H1 (cell line): ENCODE measurements at regions not wholly inside any gene's neighbourhood (a gene's known extent, or its start where the extent isn't known, plus 50 kb on each side); places are given as distances from the start of the nearest gene placed in this dataset.

Source experiments
- CTCF ChIA-PET: fragments of 300-600 bp; sonication (Branson Sonifier 250); formaldehyde crosslinking; loops from one replicate; lab custom pipeline; 2021; ENCODE audit not compliant: partially characterized antibody; lab: Charles Lee
- POLR2A ChIA-PET: fragments of 300-600 bp; sonication (Branson Sonifier 250); formaldehyde crosslinking; loops from one replicate; lab custom pipeline; 2021; ENCODE audit warnings: inconsistent platforms; ENCODE audit not compliant: partially characterized antibody; lab: Charles Lee
- DNase-seq, 2 experiments: peaks; one replicate each; pipeline versions ENCODE4 v3.0.0 to v3.0.0-alpha.2; 2010 to 2022; ENCODE audit warnings: low spot score in 2 of 2, low read depth in 1 of 2, mixed read lengths in 1 of 2
- FAIRE-seq: peaks from 2 replicates; lab custom pipeline; 2011; peaks lifted over from hg19 to GRCh38; lab: Jason Lieb, UNC
- H2AFZ ChIP-seq: 2 replicates; pipeline ENCODE4 v1.8.1; 2012; ENCODE audit warnings: low read length, inconsistent platforms
- H2AK5ac ChIP-seq: 2 replicates; pipeline ENCODE4 v1.6.1; 2013; ENCODE audit warnings: low read depth, low read length
- H2BK120ac ChIP-seq: replicated peaks from 2 replicates; pipeline ENCODE3; 2013; ENCODE audit warnings: low read depth, low read length, inconsistent platforms
- H2BK12ac ChIP-seq: 2 replicates; pipeline ENCODE4 v1.6.1; 2013; ENCODE audit warnings: low read depth, low read length
- H2BK15ac ChIP-seq: 2 replicates; pipeline ENCODE4 v1.6.1; 2013; ENCODE audit warnings: low read length
- H2BK20ac ChIP-seq: 2 replicates; pipeline ENCODE4 v1.6.1; 2013; ENCODE audit warnings: low read length
- H2BK5ac ChIP-seq: 2 replicates; pipeline ENCODE4 v1.6.1; 2013; ENCODE audit warnings: low read depth, low read length
- H3K14ac ChIP-seq: 2 replicates; pipeline ENCODE4 v1.6.1; 2013; ENCODE audit warnings: inconsistent platforms; ENCODE audit not compliant: insufficient read length
- H3K18ac ChIP-seq: 2 replicates; pipeline ENCODE4 v1.6.1; 2013; ENCODE audit warnings: low read length; ENCODE audit errors: extremely low read depth
- H3K23ac ChIP-seq: 2 replicates; pipeline ENCODE4 v1.6.1; 2013; ENCODE audit warnings: inconsistent platforms; ENCODE audit not compliant: insufficient read length
- H3K23me2 ChIP-seq: 2 replicates; pipeline ENCODE4 v1.6.1; 2013; ENCODE audit warnings: low read depth, low read length
- H3K27ac ChIP-seq: 2 replicates; pipeline ENCODE4 v1.6.1; 2011; ENCODE audit warnings: low read depth, low read length, inconsistent platforms
- H3K27me3 ChIP-seq, 4 experiments: replicated peaks in 1 of 4; 1 replicate in 1 of 4; 2 replicates in 3 of 4; pipeline versions ENCODE4 v1.6.1 to v1.8.1; 2011 to 2013; ENCODE audit warnings: low read length in 3 of 4, mild to moderate bottlenecking in 3 of 4, inconsistent platforms in 2 of 4, mixed read lengths in 2 of 4, moderate library complexity in 1 of 4; ENCODE audit not compliant: control insufficient read depth in 3 of 4, insufficient read depth in 3 of 4; ENCODE audit errors: extremely low read depth in 1 of 4
- H3K36me3 ChIP-seq, 4 experiments: 2 replicates each; pipeline versions ENCODE4 v1.6.1 to v1.8.1; 2011 to 2013; ENCODE audit warnings: mild to moderate bottlenecking in 4 of 4, low read length in 3 of 4, moderate library complexity in 2 of 4, control low read depth in 1 of 4, inconsistent platforms in 1 of 4; ENCODE audit not compliant: insufficient read depth in 4 of 4, control insufficient read depth in 2 of 4
- H3K4ac ChIP-seq: replicated peaks from 2 replicates; pipeline ENCODE3; 2013; ENCODE audit warnings: low read length, low read depth, mixed read lengths, inconsistent platforms; ENCODE audit not compliant: insufficient read length
- H3K4me1 ChIP-seq, 4 experiments: replicated peaks in 1 of 4; 1 replicate in 1 of 4; 2 replicates in 3 of 4; pipeline versions ENCODE4 v1.6.1 to v1.8.1; 2011 to 2013; ENCODE audit warnings: low read length in 3 of 4, inconsistent platforms in 2 of 4, mixed read lengths in 1 of 4; ENCODE audit not compliant: insufficient read depth in 4 of 4, control insufficient read depth in 3 of 4
- H3K4me2 ChIP-seq, 2 experiments: 2 replicates each; pipeline versions ENCODE4 v1.6.1 to v1.8.1; 2011 to 2013; ENCODE audit warnings: low read depth in 2 of 2, low read length in 2 of 2, control low read depth in 1 of 2, inconsistent platforms in 1 of 2, mild to moderate bottlenecking in 1 of 2; ENCODE audit not compliant: insufficient read depth in 1 of 2
- H3K4me3 ChIP-seq, 4 experiments: fragments of 200-600, 300-600 bp in 1 of 4; sonication (generic), shearing (Covaris generic), sonication (Bioruptor Twin) in 1 of 4; 2 replicates each; pipeline versions ENCODE4 v1.5.1 to v1.8.1; 2011 to 2016; ENCODE audit warnings: low read length in 4 of 4, low read depth in 3 of 4, control low read depth in 2 of 4, inconsistent platforms in 2 of 4, mild to moderate bottlenecking in 2 of 4, mixed read lengths in 1 of 4, moderate library complexity in 1 of 4; ENCODE audit not compliant: insufficient read depth in 2 of 4; ENCODE audit errors: extremely low read depth in 1 of 4
- H3K56ac ChIP-seq: replicated peaks from 2 replicates; pipeline ENCODE3; 2013; ENCODE audit warnings: low read depth, mild to moderate bottlenecking, mixed read lengths, low read length, inconsistent platforms; ENCODE audit not compliant: insufficient read length
- H3K79me1 ChIP-seq: 2 replicates; pipeline ENCODE4 v1.6.1; 2013; ENCODE audit warnings: low read depth, low read length, control low read depth
- H3K79me2 ChIP-seq, 2 experiments: 2 replicates each; pipeline versions ENCODE4 v1.6.1 to v1.8.1; 2012 to 2013; ENCODE audit warnings: low read length in 2 of 2, mild to moderate bottlenecking in 2 of 2, inconsistent platforms in 1 of 2; ENCODE audit not compliant: insufficient read depth in 2 of 2, control insufficient read depth in 1 of 2
- H3K9ac ChIP-seq, 4 experiments: replicated peaks in 1 of 4; 1 replicate in 1 of 4; 2 replicates in 3 of 4; pipeline versions ENCODE4 v1.6.1 to v1.8.1; 2011 to 2013; ENCODE audit warnings: low read depth in 3 of 4, low read length in 3 of 4, control low read depth in 2 of 4, mild to moderate bottlenecking in 2 of 4, moderate library complexity in 2 of 4, inconsistent platforms in 1 of 4; ENCODE audit errors: extremely low read depth in 1 of 4
- H3K9me3 ChIP-seq, 2 experiments: 2 replicates each; pipeline versions ENCODE4 v1.6.1 to v1.8.1; 2012 to 2013; ENCODE audit warnings: mild to moderate bottlenecking in 2 of 2, moderate library complexity in 2 of 2, control low read depth in 1 of 2, inconsistent platforms in 1 of 2, low read depth in 1 of 2, low read length in 1 of 2, mixed read lengths in 1 of 2; ENCODE audit not compliant: insufficient read depth in 2 of 2
- H4K20me1 ChIP-seq, 2 experiments: replicated peaks in 1 of 2; 2 replicates each; pipeline versions ENCODE3 to v1.8.1; 2011 to 2013; ENCODE audit warnings: inconsistent platforms in 2 of 2, low read length in 2 of 2, mild to moderate bottlenecking in 1 of 2; ENCODE audit not compliant: insufficient read depth in 2 of 2, control insufficient read depth in 1 of 2
- H4K5ac ChIP-seq: 2 replicates; pipeline ENCODE4 v1.6.1; 2013; ENCODE audit warnings: low read length, low read depth, mixed read lengths, inconsistent platforms; ENCODE audit not compliant: insufficient read length
- H4K8ac ChIP-seq: 2 replicates; pipeline ENCODE4 v1.8.0; 2013; ENCODE audit warnings: mild to moderate bottlenecking, moderate library complexity, low read length, inconsistent platforms; ENCODE audit not compliant: insufficient read depth; ENCODE audit errors: extremely low read depth
- H4K91ac ChIP-seq: replicated peaks from 2 replicates; pipeline ENCODE3; 2013; ENCODE audit warnings: low read length, mixed read lengths, inconsistent platforms; ENCODE audit not compliant: insufficient read length
- BRCA1 ChIP-seq: IDR thresholded peaks from 2 replicates; pipeline ENCODE4 v1.6.1; 2012; ENCODE audit warnings: low read depth, low read length, improper control_type of control experiment
- HDAC2 ChIP-seq, 2 experiments: fragments of 300-600 bp in 1 of 2; sonication (generic) in 1 of 2; IDR thresholded peaks; 2 replicates each; pipeline ENCODE4 v1.6.1; 2011 to 2012; ENCODE audit warnings: low read depth in 2 of 2, low read length in 2 of 2, mild to moderate bottlenecking in 2 of 2, moderate library complexity in 2 of 2, borderline replicate concordance in 1 of 2, inconsistent platforms in 1 of 2
- KDM4A ChIP-seq: IDR thresholded peaks from one replicate; pipeline ENCODE4 v1.7.1; 2012; ENCODE audit warnings: low read depth, mild to moderate bottlenecking, moderate library complexity, low read length, inconsistent platforms; ENCODE audit not compliant: severe bottlenecking
- NRF1 ChIP-seq: IDR thresholded peaks from 2 replicates; pipeline ENCODE4 v1.6.1; 2011; ENCODE audit warnings: mild to moderate bottlenecking, low read depth, low read length, improper control_type of control experiment
- POU5F1 ChIP-seq: IDR thresholded peaks from 2 replicates; pipeline ENCODE4 v1.6.1; 2011; ENCODE audit warnings: low read depth, mild to moderate bottlenecking, low read length, moderate library complexity
- RBBP5 ChIP-seq: IDR thresholded peaks from 2 replicates; pipeline ENCODE4 v1.7.1; 2012; ENCODE audit warnings: low read depth, mild to moderate bottlenecking, inconsistent platforms, low read length, moderate library complexity, borderline replicate concordance
- RNF2 ChIP-seq: fragments of 200-900, 300-1000 bp; sonication (generic); IDR thresholded peaks from 2 replicates; pipeline ENCODE4 v1.7.1; 2016; ENCODE audit warnings: borderline replicate concordance, low read depth, mild to moderate bottlenecking, antibody characterized with exemption, low read length; ENCODE audit not compliant: poor library complexity, severe bottlenecking; ENCODE audit errors: missing control alignments
- RXRA ChIP-seq: IDR thresholded peaks from 2 replicates; pipeline ENCODE4 v1.6.1; 2011; ENCODE audit warnings: low read depth, mild to moderate bottlenecking, low read length, moderate library complexity; ENCODE audit not compliant: insufficient read depth
- SRF ChIP-seq: IDR thresholded peaks from 2 replicates; pipeline ENCODE4 v1.6.1; 2011; ENCODE audit warnings: mild to moderate bottlenecking, low read depth, low read length, moderate library complexity
- TAF1 ChIP-seq: IDR thresholded peaks from 2 replicates; pipeline ENCODE4 v1.6.1; 2011; ENCODE audit warnings: mild to moderate bottlenecking, low read depth, low read length
- TAF7 ChIP-seq: optimal IDR thresholded peaks from 2 replicates; pipeline ENCODE3; 2011; ENCODE audit warnings: low read depth, mild to moderate bottlenecking, inconsistent platforms, low read length, moderate library complexity, borderline replicate concordance
- TEAD4 ChIP-seq: IDR thresholded peaks from 2 replicates; pipeline ENCODE4 v1.6.1; 2012; ENCODE audit warnings: low read depth, low read length, inconsistent platforms, mixed read lengths
- USF2 ChIP-seq: IDR thresholded peaks from 2 replicates; pipeline ENCODE4 v1.6.1; 2011; ENCODE audit warnings: low read length, improper control_type of control experiment
- YY1 ChIP-seq: IDR thresholded peaks from 2 replicates; pipeline ENCODE4 v1.6.1; 2011; ENCODE audit warnings: low read depth, mild to moderate bottlenecking, low read length
- WGBS, 2 experiments: shearing (Covaris generic) in 1 of 2; methylation state at CpG; one replicate each; pipeline versions ENCODE4 v1.1.6 to v1.1.7; 2013 to 2015; ENCODE audit warnings: low lambda C conversion rate in 2 of 2, mixed read lengths in 2 of 2, inconsistent platforms in 1 of 2, low coverage in 1 of 2, missing lambda C conversion rate in 1 of 2; ENCODE audit not compliant: insufficient replicate concordance in 2 of 2, insufficient coverage in 1 of 2, insufficient read length in 1 of 2; ENCODE audit errors: extremely low coverage in 1 of 2, missing lambda C conversion rate in 1 of 2; 5-methylcytosine and 5-hydroxymethylcytosine counted together

GRCh38 chr11:26847977-26848376, 126.1 kb upstream of the SLC5A12 start:
- H4K8ac ChIP-seq = no peak overlapping the region
- H3K27me3 ChIP-seq = no peaks in the 10 kb centered on the region
- no peak overlapping the region for H3K18ac ChIP-seq
- ChIA-PET CTCF (no interaction called here), POLR2A (no interaction called here)
- no peak overlapping the region for H3K56ac ChIP-seq
- TF ChIP-seq RXRA (no peak), USF2 (no peak), RNF2 (no peak), TAF7 (no peak), KDM4A (no peak), HDAC2 (IDR thresholded peaks at IDR 0.05; ENCODE audit: borderline replicate concordance in 1 of 2, low read depth in 2 of 2, low read length in 2 of 2) (no peak), BRCA1 (no peak), NRF1 (no peak), YY1 (no peak), SRF (no peak), TEAD4 (no peak), POU5F1 (no peak), RBBP5 (no peak), TAF1 (no peak)
- H2BK15ac ChIP-seq = no peak overlapping the region
- H2AK5ac ChIP-seq = no peak overlapping the region
- H3K79me2 ChIP-seq = no peaks in the 10 kb centered on the region
- FAIRE-seq = no peak
- no peak for DNase-seq
- H2BK5ac ChIP-seq = no peak overlapping the region
- no peak overlapping the region for H3K14ac ChIP-seq
- H2BK20ac ChIP-seq = no peak overlapping the region
- H3K9ac ChIP-seq = no peak overlapping the region
- H3K4ac ChIP-seq = no peak overlapping the region
- no peak overlapping the region for H4K5ac ChIP-seq
- H3K23ac ChIP-seq = no peak overlapping the region
- H4K91ac ChIP-seq = no peak overlapping the region
- H3K36me3 ChIP-seq = no peaks in the 10 kb centered on the region
- no peaks in the 10 kb centered on the region; the same call in 1 of the 2 replicates for H3K23me2 ChIP-seq
- no peak overlapping the region for H2AFZ ChIP-seq
- H3K4me1 ChIP-seq = no peaks in the 10 kb centered on the region
- H3K27ac ChIP-seq = no peak overlapping the region
- H2BK12ac ChIP-seq = no peak overlapping the region
- H2BK120ac ChIP-seq = no peak overlapping the region
- WGBS, 2 experiments = 88% methylated on average over 1 of the region's 1 CpG; no CpG with 5 or more reads in 1 of the 2 experiments
- H3K4me2 ChIP-seq = no peak overlapping the region
- H3K9me3 ChIP-seq = no peaks in the 10 kb centered on the region
- no peak overlapping the region for H3K4me3 ChIP-seq
- H3K79me1 ChIP-seq = no peaks in the 10 kb centered on the region
- no peaks in the 10 kb centered on the region for H4K20me1 ChIP-seq
